ENCODE measurements at regions not wholly inside any gene's neighbourhood (a gene's known extent, or its start where the extent isn't known, plus 50 kb on each side); places are given as distances from the start of the nearest gene placed in this dataset.

- TF ChIP-seq POLR2AphosphoS5 (IDR thresholded peaks at IDR 0.05; ENCODE audit: insufficient read depth in 1 of 2, low read depth in 1 of 2) (no peak), POLR2A (IDR thresholded peaks at IDR 0.05) (no peak), CTCF (IDR thresholded peaks at IDR 0.05) (no peak)
Observed at GRCh38 chrX:13483773-13484172, 85.6 kb upstream of the EGFL6 start.

Data from vagina (tissue), 2 donors.